Upper lobe of left lung (tissue), 6 donors: ENCODE measurements at regions not wholly inside any gene's neighbourhood (a gene's known extent, or its start where the extent isn't known, plus 50 kb on each side); places are given as distances from the start of the nearest gene placed in this dataset.

Experiments
- ATAC-seq, 2 donors: fragments of 200-7000 bp; cut with Tn5 transposase; one replicate each; pipeline ENCODE4 v1.9.1; 2022; ENCODE audit warnings: mild to moderate bottlenecking in 2 of 2, moderate library complexity in 2 of 2; ENCODE audit not compliant: low FRiP score in 2 of 2
- DNase-seq, 2 donors: peaks; one replicate each; pipeline ENCODE4 v3.0.0-alpha.2; 2019 to 2020
- H3K27ac ChIP-seq, 4 donors: fragments of 200-600 bp; sonication (generic); one replicate each; pipeline ENCODE4 v1.5.1; 2016 to 2019
- H3K27me3 ChIP-seq, 4 donors: fragments of 200-600 bp; sonication (generic); one replicate each; pipeline ENCODE4 v1.5.1; 2017 to 2019
- H3K36me3 ChIP-seq, 4 donors: fragments of 200-600 bp; sonication (generic); one replicate each; pipeline ENCODE4 v1.5.1; 2016 to 2019
- H3K4me1 ChIP-seq, 4 donors: fragments of 200-600 bp; sonication (generic); one replicate each; pipeline ENCODE4 v1.5.1; 2018 to 2019
- H3K4me3 ChIP-seq, 4 donors: fragments of 200-600 bp; sonication (generic); one replicate each; pipeline ENCODE4 v1.5.1; 2017 to 2019; ENCODE audit warnings: mild to moderate bottlenecking in 2 of 4, moderate library complexity in 1 of 4
- H3K9me3 ChIP-seq, 4 donors: fragments of 200-600 bp; sonication (generic); one replicate each; pipeline ENCODE4 v1.5.1; 2018 to 2019
- CTCF ChIP-seq, 6 experiments: fragments of 450-650 bp in 4 of 6; fragments of 200-600 bp in 2 of 6; sonication (generic) in 2 of 6; IDR thresholded peaks; one replicate each; pipeline ENCODE4 v1.5.1; 2016 to 2019; ENCODE audit warnings: antibody characterized with exemption in 6 of 6
- EP300 ChIP-seq, 4 donors: sonication (generic); formaldehyde crosslinking; IDR thresholded peaks; one replicate each; pipeline ENCODE4 v1.5.1; 2017; ENCODE audit warnings: antibody characterized with exemption in 4 of 4, control low read depth in 2 of 4
- POLR2A ChIP-seq, 4 donors: fragments of 450-650 bp; IDR thresholded peaks; one replicate each; pipeline ENCODE4 v1.5.1; 2016 to 2017; ENCODE audit warnings: antibody characterized with exemption in 4 of 4, mild to moderate bottlenecking in 2 of 4
- POLR2AphosphoS5 ChIP-seq, 2 donors: sonication (generic); formaldehyde crosslinking; IDR thresholded peaks; one replicate each; pipeline ENCODE4 v1.5.1; 2017; ENCODE audit warnings: antibody characterized with exemption in 2 of 2
- WGBS, 2 donors: methylation state at CpG; one replicate each; pipeline ENCODE4 v1.1.5; 2017 to 2018; 5-methylcytosine and 5-hydroxymethylcytosine counted together
- donor health status: DM: no; HTN: no; CAD: no; lungs with moderate emphysema.
- donor health status: DM: no; HTN: yes; CAD: no; lungs with severe emphysema.

- ATAC-seq (peak in 1 of 2 donors; percentile 15), DNase-seq (no peak)
- WGBS, 2 donors: 0% methylated on average over 1 of the region's 1 CpG; no CpG with 5 or more reads in 1 of the 2 donors
- TF ChIP-seq POLR2AphosphoS5 (IDR thresholded peaks at IDR 0.05) (no peak), POLR2A (IDR thresholded peaks at IDR 0.05) (no peak), CTCF (IDR thresholded peaks at IDR 0.05) (no peak), EP300 (IDR thresholded peaks at IDR 0.05) (no peak)
- no peak overlapping the region for H3K4me3 ChIP-seq
- H3K27ac ChIP-seq: no peak overlapping the region
- H3K36me3 ChIP-seq: no peaks in the 10 kb centered on the region
- H3K4me1 ChIP-seq: no peaks in the 10 kb centered on the region
- H3K9me3 ChIP-seq: peaks cover 0 to 9% (median 0%) of the 10 kb centered on the region in 4 donors
- no peaks in the 10 kb centered on the region for H3K27me3 ChIP-seq
These were observed 1327.1 kb upstream of the C9orf72 start for GRCh38 chr9:28900406-28900805.

DNA sequence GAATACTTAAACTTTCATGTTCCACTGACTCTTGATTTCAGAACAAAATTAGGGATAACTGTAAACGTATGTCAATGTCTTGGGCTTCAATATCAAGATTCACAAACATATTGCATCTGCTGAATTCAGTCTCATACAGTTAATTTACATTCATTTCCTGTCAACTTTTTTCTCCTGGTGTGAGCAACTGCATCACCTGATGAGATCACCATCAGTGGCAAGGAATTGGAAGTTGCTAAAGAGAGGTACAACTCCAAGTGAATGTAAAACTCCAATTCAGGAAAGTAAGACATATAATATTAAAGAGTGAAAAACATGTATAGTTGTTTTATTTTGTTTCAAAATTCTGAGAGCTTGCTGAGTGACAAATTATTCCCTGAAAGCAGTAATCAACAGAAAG lies 1336.2 kb upstream of the C9orf72 start:
- Histone ChIP-seq H3K36me3 (no peaks in the 10 kb centered on the region), H3K27ac (no peak overlapping the region), H3K27me3 (no peaks in the 10 kb centered on the region), H3K4me1 (no peaks in the 10 kb centered on the region), H3K9me3 (no peaks in the 10 kb centered on the region), H3K4me3 (no peak overlapping the region)
- 62 to 84% methylated on average over 1 of the region's 1 CpG for WGBS, 2 donors
- TF ChIP-seq EP300 (IDR thresholded peaks at IDR 0.05): no peak
- TF ChIP-seq CTCF (IDR thresholded peaks at IDR 0.05): no peak
- no peak for TF ChIP-seq POLR2A (IDR thresholded peaks at IDR 0.05)
- no peak for TF ChIP-seq POLR2AphosphoS5 (IDR thresholded peaks at IDR 0.05)
- DNase-seq (no peak), ATAC-seq (no peak)

GRCh38 chr9:28912621-28913020 lies 1339.3 kb upstream of the C9orf72 start:
- TF ChIP-seq EP300 (IDR thresholded peaks at IDR 0.05): no peak
- DNase-seq (no peak), ATAC-seq (no peak)
- H3K27me3 ChIP-seq: no peaks in the 10 kb centered on the region
- H3K36me3 ChIP-seq: no peaks in the 10 kb centered on the region
- H3K4me1 ChIP-seq: no peaks in the 10 kb centered on the region
- no peaks in the 10 kb centered on the region for H3K9me3 ChIP-seq
- WGBS, 2 donors: 81 to 86% methylated on average over 2 of the region's 2 CpGs
- no peak overlapping the region for H3K4me3 ChIP-seq
- no peak overlapping the region for H3K27ac ChIP-seq

DNA sequence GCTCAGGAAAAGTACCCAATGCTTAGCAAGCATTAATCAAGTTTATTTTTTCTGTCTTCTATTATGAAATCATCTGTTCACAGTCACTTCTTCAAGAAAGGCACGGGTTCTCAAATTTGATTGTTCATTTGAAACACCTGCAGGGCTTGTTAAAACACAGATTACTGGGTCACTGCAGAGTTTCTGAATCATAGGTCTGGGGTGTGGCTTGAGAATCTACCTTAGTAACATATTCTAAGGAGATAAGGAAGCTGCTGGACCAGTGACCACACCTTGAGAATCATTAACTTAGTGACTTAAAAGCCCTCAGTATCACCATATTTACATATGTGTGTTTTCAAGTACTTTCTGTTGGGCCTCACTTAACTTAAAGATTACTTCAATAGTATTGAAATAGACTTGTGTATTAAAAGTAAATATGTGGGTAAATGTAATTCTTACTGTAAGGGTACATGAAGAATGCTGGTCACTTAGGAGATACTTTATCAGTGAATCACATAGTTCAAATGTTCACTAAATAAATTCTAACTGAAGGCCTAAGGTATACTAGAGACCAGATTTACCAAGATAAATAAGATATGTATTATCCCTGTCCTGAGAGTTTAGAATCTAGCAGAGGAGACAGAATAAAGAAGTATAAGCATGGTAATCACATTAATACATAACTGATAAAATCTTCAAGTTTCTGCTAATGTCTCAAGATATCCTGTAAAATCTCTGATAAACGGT lies 1342.1 kb upstream of the C9orf72 start:
- H3K9me3 ChIP-seq: no peaks in the 10 kb centered on the region
- no peaks in the 10 kb centered on the region for H3K36me3 ChIP-seq
- DNase-seq: no peak
- no peaks in the 10 kb centered on the region for H3K4me1 ChIP-seq
- TF ChIP-seq EP300 (IDR thresholded peaks at IDR 0.05): no peak
- TF ChIP-seq CTCF (IDR thresholded peaks at IDR 0.05): no peak
- no peak for TF ChIP-seq POLR2AphosphoS5 (IDR thresholded peaks at IDR 0.05)
- no peak for TF ChIP-seq POLR2A (IDR thresholded peaks at IDR 0.05)
- no peak overlapping the region for H3K27ac ChIP-seq
- H3K27me3 ChIP-seq: no peaks in the 10 kb centered on the region
- H3K4me3 ChIP-seq: no peak overlapping the region
- 61 to 65% methylated on average over 2 of the region's 2 CpGs for WGBS, 2 donors
- ATAC-seq: no peak

DNA sequence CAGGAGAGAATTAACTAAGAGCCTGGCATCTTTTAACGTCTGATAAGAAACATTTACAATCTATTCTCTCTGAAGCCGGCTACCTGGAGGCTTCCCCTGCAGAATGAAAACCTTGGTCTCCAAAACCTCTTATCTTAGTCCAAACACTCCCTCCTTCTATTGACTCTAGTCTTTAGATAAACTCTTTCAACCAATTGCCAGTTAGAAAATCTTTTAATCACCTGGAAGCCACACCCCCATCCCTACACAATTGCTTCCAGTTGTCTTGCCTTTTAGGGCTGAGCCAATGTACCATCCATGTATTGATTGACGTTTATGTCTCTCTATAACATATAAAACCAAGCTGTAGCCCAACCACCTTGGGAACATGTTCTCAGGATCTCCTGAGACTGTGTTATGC lies 1343.1 kb upstream of the C9orf72 start:
- no peak for ATAC-seq
- TF ChIP-seq POLR2A (IDR thresholded peaks at IDR 0.05) (no peak), EP300 (IDR thresholded peaks at IDR 0.05) (no peak), POLR2AphosphoS5 (IDR thresholded peaks at IDR 0.05) (no peak), CTCF (IDR thresholded peaks at IDR 0.05) (no peak)
- H3K36me3 ChIP-seq: no peaks in the 10 kb centered on the region
- no peaks in the 10 kb centered on the region for H3K9me3 ChIP-seq
- no peak for DNase-seq
- no peak overlapping the region for H3K27ac ChIP-seq
- H3K4me3 ChIP-seq: no peak overlapping the region
- 55 to 68% methylated on average over 3 of the region's 3 CpGs for WGBS, 2 donors
- no peaks in the 10 kb centered on the region for H3K4me1 ChIP-seq
- H3K27me3 ChIP-seq: no peaks in the 10 kb centered on the region
